SKM-1 (cell line): ENCODE measurements at regions not wholly inside any gene's neighbourhood (a gene's known extent, or its start where the extent isn't known, plus 50 kb on each side); places are given as distances from the start of the nearest gene placed in this dataset.
"Not testable (repeated sequence)": the region's sequence is repeated elsewhere in the genome, so short reads cannot be mapped to it uniquely, and the experiment has no call there.

Experiments
- DNase-seq: peaks from one replicate; lab custom pipeline; 2025; ENCODE audit not compliant: unreplicated experiment; lab: John Stamatoyannopoulos, UW

GRCh38 chr3:178099862-178100261 is 436.4 kb upstream of the KCNMB2 start:
- no peak for DNase-seq

GRCh38 chr3:178100908-178101307 is 435.3 kb upstream of the KCNMB2 start:
- no peak for DNase-seq

GRCh38 chr3:178103140-178103539 is 433.1 kb upstream of the KCNMB2 start:
- no peak for DNase-seq

GRCh38 chr3:178107804-178108203 is 428.4 kb upstream of the KCNMB2 start:
- DNase-seq: no peak

- DNase-seq: no peak
Observed at GRCh38 chr3:178109691-178110090, 426.5 kb upstream of the KCNMB2 start.

- no peak for DNase-seq
Observed at GRCh38 chr3:178112134-178112533, 424.1 kb upstream of the KCNMB2 start.

GRCh38 chr3:178112552-178112951 is 423.7 kb upstream of the KCNMB2 start:
- DNase-seq: not testable (repeated sequence)

GRCh38 chr3:178117641-178118040 is 418.6 kb upstream of the KCNMB2 start:
- DNase-seq: no peak

GRCh38 chr3:178119608-178120295 is 416.5 kb upstream of the KCNMB2 start:
- not testable (repeated sequence) for DNase-seq

- DNase-seq: no peak
Observed at GRCh38 chr3:178120367-178120766, 415.9 kb upstream of the KCNMB2 start.

GRCh38 chr3:178126686-178127085 is 409.6 kb upstream of the KCNMB2 start:
- no peak for DNase-seq

- no peak for DNase-seq
Observed at GRCh38 chr3:178127221-178127620, 409.0 kb upstream of the KCNMB2 start.

- no peak for DNase-seq
Observed at GRCh38 chr3:178129109-178129508, 407.1 kb upstream of the KCNMB2 start.

- DNase-seq: no peak
Observed at GRCh38 chr3:178131801-178132200, 404.4 kb upstream of the KCNMB2 start.

- no peak for DNase-seq
Observed at GRCh38 chr3:178137206-178137605, 399.0 kb upstream of the KCNMB2 start.

- no peak for DNase-seq
Observed at GRCh38 chr3:178137831-178138230, 398.4 kb upstream of the KCNMB2 start.

GRCh38 chr3:178139116-178139515 is 397.1 kb upstream of the KCNMB2 start:
- no peak for DNase-seq

- DNase-seq: no peak
Observed at GRCh38 chr3:178140531-178141304, 395.5 kb upstream of the KCNMB2 start.

- not testable (repeated sequence) for DNase-seq
Observed at GRCh38 chr3:178141305-178141684, 394.9 kb upstream of the KCNMB2 start.

GRCh38 chr3:178146406-178146831 is 389.8 kb upstream of the KCNMB2 start:
- no peak for DNase-seq

- no peak for DNase-seq
Observed at GRCh38 chr3:178147001-178147400, 389.2 kb upstream of the KCNMB2 start.

- DNase-seq: no peak
Observed at GRCh38 chr3:178152031-178152806, 384.0 kb upstream of the KCNMB2 start.
